Mammary epithelial cell (primary cell): ENCODE measurements at regions not wholly inside any gene's neighbourhood (a gene's known extent, or its start where the extent isn't known, plus 50 kb on each side); places are given as distances from the start of the nearest gene placed in this dataset.

Experiments used
- CTCF ChIP-seq, 2 donors: IDR thresholded peaks in 1 of 2; conservative IDR thresholded peaks in 1 of 2; 2 replicates each; pipeline ENCODE4 v1.5.1; 2011 to 2012; ENCODE audit warnings: inconsistent platforms in 2 of 2, low read length in 2 of 2, mild to moderate bottlenecking in 2 of 2, control low read depth in 1 of 2, low read depth in 1 of 2; ENCODE audit not compliant: insufficient read depth in 1 of 2; ENCODE audit errors: extremely low read depth in 1 of 2
- EZH2 ChIP-seq: IDR thresholded peaks from 2 replicates; pipeline ENCODE4 v1.6.1; 2012; ENCODE audit warnings: low read length, inconsistent platforms, borderline replicate concordance

DNA sequence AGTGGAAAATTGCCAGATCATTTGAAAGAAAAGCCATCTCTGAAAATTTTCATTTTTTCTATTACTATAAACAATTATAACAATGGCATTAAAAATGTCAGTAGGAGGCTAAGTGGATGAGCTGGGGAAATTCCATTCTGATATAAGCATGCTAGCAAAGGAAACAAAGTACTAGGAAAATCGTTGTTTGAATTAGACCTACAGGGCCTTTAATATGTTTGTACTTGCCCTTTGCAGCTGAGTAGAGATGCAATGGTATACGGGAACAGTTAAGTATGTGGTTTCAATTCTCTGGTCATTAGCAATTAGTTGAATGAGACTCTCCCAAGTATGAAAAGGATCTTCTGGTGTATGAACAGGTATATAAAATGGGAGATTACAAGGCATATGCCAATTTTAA, 452.2 kb downstream of the PCDH11X start:
- TF ChIP-seq CTCF (conservative IDR thresholded peaks at IDR 0.05 in 1 of 2, IDR thresholded peaks at IDR 0.05 in 1 of 2; ENCODE audit: extremely low read depth in 1 of 2, insufficient read depth in 1 of 2, low read depth in 1 of 2, low read length in 2 of 2) (no peak), EZH2 (no peak)
